IPS-NIHi7 (cell line): ENCODE measurements at regions not wholly inside any gene's neighbourhood (a gene's known extent, or its start where the extent isn't known, plus 50 kb on each side); places are given as distances from the start of the nearest gene placed in this dataset.

Experiments
- DNase-seq: peaks from one replicate; pipeline ENCODE4 v3.0.0; 2012; ENCODE audit warnings: mixed read lengths; ENCODE audit errors: extremely low spot score

GRCh38 chr4:1543561-1543960 is 137.3 kb upstream of the NKX1-1 start:
- DNase-seq, result no peak

GRCh38 chr4:1542516-1543320 is 136.5 kb upstream of the NKX1-1 start:
- no peak for DNase-seq

GRCh38 chr4:1542226-1542490 is 135.9 kb upstream of the NKX1-1 start:
- DNase-seq, result no peak

GRCh38 chr4:1541449-1542225 is 135.4 kb upstream of the NKX1-1 start:
- DNase-seq, result no peak

GRCh38 chr4:1540601-1541375 is 134.5 kb upstream of the NKX1-1 start:
- no peak for DNase-seq

- DNase-seq, result no peak
Measured at GRCh38 chr4:1539859-1540600, 133.8 kb upstream of the NKX1-1 start.

GRCh38 chr4:1538941-1539772 is 132.9 kb upstream of the NKX1-1 start:
- DNase-seq, result no peak

- DNase-seq, result no peak
Measured at GRCh38 chr4:1538096-1538410, 131.8 kb upstream of the NKX1-1 start.

GRCh38 chr4:1537410-1538095 is 131.3 kb upstream of the NKX1-1 start:
- DNase-seq, result no peak

GRCh38 chr4:1536579-1537409 is 130.6 kb upstream of the NKX1-1 start:
- DNase-seq, result no peak

GRCh38 chr4:1535926-1536578 is 129.8 kb upstream of the NKX1-1 start:
- DNase-seq, result no peak

- no peak for DNase-seq
Measured at GRCh38 chr4:1534876-1535526, 128.8 kb upstream of the NKX1-1 start.

- DNase-seq, result no peak
Measured at GRCh38 chr4:1534095-1534872, 128.0 kb upstream of the NKX1-1 start.

GRCh38 chr4:1533501-1534064 is 127.3 kb upstream of the NKX1-1 start:
- DNase-seq, result no peak

GRCh38 chr4:1532549-1533395 is 126.5 kb upstream of the NKX1-1 start:
- DNase-seq, result no peak
